GM12878 (cell line): ENCODE measurements at regions not wholly inside any gene's neighbourhood (a gene's known extent, or its start where the extent isn't known, plus 50 kb on each side); places are given as distances from the start of the nearest gene placed in this dataset.

ENCODE experiments used
- ATAC-seq: fragments of 200-7000 bp; cut with Tn5 transposase; 3 replicates; pipeline ENCODE4 v1.9.1; 2020; ENCODE audit warnings: mild to moderate bottlenecking, moderate library complexity
- BruUV-seq: library from RNA; stranded (reverse); fragments of 400-500 nt; replicated peaks from 2 replicates; lab custom pipeline; 2021; lab: Mats Ljungman, UMichigan
- CTCF ChIA-PET: fragments of 300-600 bp; sonication (Branson Sonifier 250); formaldehyde crosslinking; extraction: SDS; loops from one replicate; lab custom pipeline; 2021; ENCODE audit warnings: inconsistent platforms; lab: Yijun Ruan, JAX
- POLR2A ChIA-PET: fragments of 350-600 bp; formaldehyde crosslinking; extraction: SDS; loops from one replicate; lab custom pipeline; 2021; ENCODE audit warnings: inconsistent platforms; lab: Charles Lee
- RAD21 ChIA-PET: fragments of 300-600 bp; sonication (Branson Sonifier 250); formaldehyde crosslinking; loops from one replicate; lab custom pipeline; 2023; ENCODE audit warnings: antibody characterized with exemption; ENCODE audit not compliant: unreplicated experiment; lab: Charles Lee
- SMC1A ChIA-PET: fragments of 300-600 bp; sonication (Branson Sonifier 250); formaldehyde crosslinking; loops from one replicate; lab custom pipeline; 2023; ENCODE audit not compliant: unreplicated experiment, uncharacterized antibody; lab: Charles Lee
- DNase-seq: peaks from one replicate; pipeline ENCODE4 v3.0.0-alpha.2; 2011; ENCODE audit warnings: low read depth, low spot score
- FAIRE-seq: peaks from 3 replicates; lab custom pipeline; 2011; peaks lifted over from hg19 to GRCh38; lab: Jason Lieb, UNC
- H2AFZ ChIP-seq: 2 replicates; pipeline ENCODE4 v1.6.0; 2011; ENCODE audit warnings: low read depth, low read length, control low read depth; ENCODE audit not compliant: control insufficient read depth
- H3K27ac ChIP-seq: 2 replicates; pipeline ENCODE4 v1.5.1; 2011; ENCODE audit warnings: control low read depth; ENCODE audit not compliant: control insufficient read depth, insufficient read depth
- H3K27me3 ChIP-seq, 2 experiments: replicated peaks in 1 of 2; 2 replicates each; pipeline versions ENCODE4 v1.6.0 to v1.6.1; 2011; ENCODE audit warnings: low read length in 1 of 2; ENCODE audit not compliant: control insufficient read depth in 2 of 2, insufficient read depth in 2 of 2
- H3K36me3 ChIP-seq, 2 experiments: 2 replicates each; pipeline ENCODE4 v1.5.1; 2011; ENCODE audit warnings: low read length in 1 of 2; ENCODE audit not compliant: control insufficient read depth in 2 of 2, insufficient read depth in 2 of 2
- H3K4me1 ChIP-seq: 2 replicates; pipeline ENCODE4 v1.6.1; 2011; ENCODE audit warnings: mild to moderate bottlenecking, low read length, moderate library complexity, mixed read lengths; ENCODE audit not compliant: control insufficient read depth, insufficient read depth
- H3K4me2 ChIP-seq: 2 replicates; pipeline ENCODE4 v1.6.0; 2011; ENCODE audit warnings: control low read depth; ENCODE audit not compliant: control insufficient read depth, insufficient read depth
- H3K4me3 ChIP-seq: fragments of 200-600 bp; sonication (generic); 2 replicates; pipeline ENCODE4 v1.5.1; 2016
- H3K79me2 ChIP-seq: 2 replicates; pipeline ENCODE4 v1.6.0; 2011; ENCODE audit warnings: low read length; ENCODE audit not compliant: control insufficient read depth, insufficient read depth
- H3K9ac ChIP-seq: 2 replicates; pipeline ENCODE4 v1.8.0; 2011; ENCODE audit warnings: low read length, control low read depth, mixed read lengths; ENCODE audit not compliant: control insufficient read depth, insufficient read depth
- H3K9me3 ChIP-seq: replicated peaks from 3 replicates; pipeline ENCODE4 v1.5.1; 2011; ENCODE audit warnings: mild to moderate bottlenecking, low read length; ENCODE audit not compliant: control insufficient read depth, insufficient read depth
- H4K20me1 ChIP-seq: 2 replicates; pipeline ENCODE4 v1.6.0; 2011; ENCODE audit not compliant: control insufficient read depth, insufficient read depth
- CBX3 ChIP-seq: fragments of 200-600 bp; sonication (generic); IDR thresholded peaks from 2 replicates; pipeline ENCODE4 v1.6.1; 2016; ENCODE audit warnings: low read depth, borderline replicate concordance
- ESRRA ChIP-seq: IDR thresholded peaks from 2 replicates; pipeline ENCODE4 v1.6.1; 2012; ENCODE audit warnings: mild to moderate bottlenecking, low read length, improper control_type of control experiment
- JUNB ChIP-seq: IDR thresholded peaks from 2 replicates; pipeline ENCODE4 v1.6.1; 2016; ENCODE audit warnings: antibody characterized with exemption, mild to moderate bottlenecking
- NFYA ChIP-seq: IDR thresholded peaks from 2 replicates; pipeline ENCODE4 v1.6.1; 2011; ENCODE audit warnings: low read depth, mild to moderate bottlenecking, low read length, improper control_type of control experiment, borderline replicate concordance
- RB1 ChIP-seq: fragments of 450-650 bp; formaldehyde crosslinking; IDR thresholded peaks from 2 replicates; pipeline ENCODE4 v1.6.1; 2017; ENCODE audit warnings: mild to moderate bottlenecking, borderline replicate concordance
- RUNX3 ChIP-seq: IDR thresholded peaks from 2 replicates; pipeline ENCODE4 v1.6.1; 2012; ENCODE audit warnings: low read length, inconsistent platforms
- WGBS: methylation state at CpG from one replicate; pipeline ENCODE4 v1.1.6; 2016; ENCODE audit warnings: low lambda C conversion rate; ENCODE audit not compliant: insufficient replicate concordance, insufficient coverage; ENCODE audit errors: missing lambda C conversion rate; 5-methylcytosine and 5-hydroxymethylcytosine counted together
- in situ Hi-C: fragments of 300-500 bp; cut with MboI; formaldehyde crosslinking; loops from 9 replicates; pipeline ENCODE4 v1.14.3; 2018; ENCODE audit warnings: mixed read lengths
- intact Hi-C: fragments of 100-400 bp; cut with micrococcal nuclease; formaldehyde crosslinking; loops from one replicate; pipeline ENCODE4 v1.14.2; 2022; ENCODE audit not compliant: unreplicated experiment
- TF ChIP-seq, protein P1 (sequence below): IDR thresholded peaks from 2 replicates; pipeline ENCODE4 v1.6.1; 2011; ENCODE audit warnings: borderline replicate concordance, low read depth, mild to moderate bottlenecking, moderate library complexity, mixed read lengths, low read length; ENCODE audit not compliant: insufficient read depth; ENCODE audit errors: extremely low read length
- TF ChIP-seq, protein P2 (sequence below): fragments of 450-650 bp; IDR thresholded peaks from 2 replicates; pipeline ENCODE4 v1.6.1; 2017; ENCODE audit warnings: mild to moderate bottlenecking, moderate library complexity

DNA sequence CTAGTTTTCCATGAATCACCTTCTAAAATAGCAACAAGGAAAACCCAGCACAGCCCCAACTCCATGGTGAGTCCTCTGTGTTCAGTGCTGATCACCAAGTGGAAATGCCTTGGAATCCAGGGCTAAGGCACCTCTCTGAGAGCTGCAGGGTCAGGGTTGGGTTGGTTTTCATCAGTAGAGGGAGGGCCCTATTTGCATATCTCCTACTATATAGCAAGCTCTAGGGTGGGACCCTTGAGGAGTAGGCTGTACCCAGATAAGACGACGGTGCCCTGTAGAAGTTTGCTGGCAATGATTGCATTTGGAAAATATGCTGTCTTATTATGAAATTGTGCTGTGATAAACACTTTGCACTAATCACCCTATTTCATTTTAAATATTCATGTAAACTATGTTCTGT is 1011.8 kb downstream of the TMEM121 start:
- Histone ChIP-seq H3K4me3 (no peak overlapping the region), H3K4me2 (no peak overlapping the region)

DNA sequence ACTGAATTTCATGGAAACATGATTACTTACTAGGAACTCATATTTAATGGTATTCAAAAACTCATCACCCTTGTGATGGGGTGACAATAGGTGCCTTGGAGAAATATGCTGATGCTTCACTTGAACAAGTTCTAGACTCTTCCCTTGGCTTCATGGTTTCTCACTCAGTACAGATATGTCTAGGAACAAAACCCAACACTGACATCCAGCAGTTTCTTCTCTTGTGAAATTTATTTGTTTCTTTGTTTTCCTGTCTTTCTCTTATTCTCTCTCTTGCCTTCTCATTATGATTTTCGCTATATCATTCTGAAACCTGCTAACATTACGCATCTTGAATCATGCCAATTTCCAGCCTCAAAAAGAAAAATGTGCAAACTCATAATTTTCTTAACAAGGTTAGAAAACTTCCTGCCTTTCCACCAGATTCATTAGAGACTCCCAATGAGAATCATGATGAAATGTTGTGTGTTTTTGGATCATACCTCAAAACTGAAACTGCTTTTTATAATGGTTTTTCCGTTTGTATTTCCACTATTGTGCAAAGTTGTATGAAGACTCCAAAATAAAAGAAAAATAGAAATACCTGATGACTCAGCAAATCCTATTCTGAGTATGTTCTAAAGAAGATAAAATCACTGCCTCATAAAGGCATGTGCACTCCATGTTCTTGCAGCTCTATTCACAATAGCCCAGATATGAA is 1021.5 kb downstream of the TMEM121 start:
- no peaks in the 10 kb centered on the region for H3K9me3 ChIP-seq
- in situ Hi-C loops (loop anchor here (25.0 kb wide), 1 partner anchor 686 kb away; no protein-coding TSS in a partner anchor), intact Hi-C loops (no loop called here)
- no peaks in the 10 kb centered on the region for H4K20me1 ChIP-seq
- ATAC-seq (no peak; the same call in 2 of the 3 replicates), FAIRE-seq (no peak), DNase-seq (no peak)
- no peaks in the 10 kb centered on the region for H3K27me3 ChIP-seq
- no peak overlapping the region for H3K4me3 ChIP-seq
- no peaks in the 10 kb centered on the region for H3K79me2 ChIP-seq
- H3K4me1 ChIP-seq: no peaks in the 10 kb centered on the region
- BruUV-seq: no TSS peak
- 0% methylated on average over 3 of the region's 3 CpGs for whole genome bisulfite sequencing
- ChIA-PET CTCF (interaction anchor here (1.3 kb wide), 1 partner anchor 12 kb away, joined by 4 read pairs; no protein-coding TSS in a partner anchor), RAD21 (interaction anchor here (1.5 kb wide), 1 partner anchor 8 kb away, joined by 4 read pairs; no protein-coding TSS in a partner anchor), POLR2A (no interaction called here), SMC1A (no interaction called here)
- no peak overlapping the region for H3K9ac ChIP-seq
- no peak overlapping the region for H3K27ac ChIP-seq
- H3K4me2 ChIP-seq: no peak overlapping the region
- H3K36me3 ChIP-seq: no peaks in the 10 kb centered on the region
- no peak overlapping the region for H2AFZ ChIP-seq
- TF ChIP-seq, protein P1, sequence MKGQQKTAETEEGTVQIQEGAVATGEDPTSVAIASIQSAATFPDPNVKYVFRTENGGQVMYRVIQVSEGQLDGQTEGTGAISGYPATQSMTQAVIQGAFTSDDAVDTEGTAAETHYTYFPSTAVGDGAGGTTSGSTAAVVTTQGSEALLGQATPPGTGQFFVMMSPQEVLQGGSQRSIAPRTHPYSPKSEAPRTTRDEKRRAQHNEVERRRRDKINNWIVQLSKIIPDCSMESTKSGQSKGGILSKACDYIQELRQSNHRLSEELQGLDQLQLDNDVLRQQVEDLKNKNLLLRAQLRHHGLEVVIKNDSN: no peak
- TF ChIP-seq, protein P2, sequence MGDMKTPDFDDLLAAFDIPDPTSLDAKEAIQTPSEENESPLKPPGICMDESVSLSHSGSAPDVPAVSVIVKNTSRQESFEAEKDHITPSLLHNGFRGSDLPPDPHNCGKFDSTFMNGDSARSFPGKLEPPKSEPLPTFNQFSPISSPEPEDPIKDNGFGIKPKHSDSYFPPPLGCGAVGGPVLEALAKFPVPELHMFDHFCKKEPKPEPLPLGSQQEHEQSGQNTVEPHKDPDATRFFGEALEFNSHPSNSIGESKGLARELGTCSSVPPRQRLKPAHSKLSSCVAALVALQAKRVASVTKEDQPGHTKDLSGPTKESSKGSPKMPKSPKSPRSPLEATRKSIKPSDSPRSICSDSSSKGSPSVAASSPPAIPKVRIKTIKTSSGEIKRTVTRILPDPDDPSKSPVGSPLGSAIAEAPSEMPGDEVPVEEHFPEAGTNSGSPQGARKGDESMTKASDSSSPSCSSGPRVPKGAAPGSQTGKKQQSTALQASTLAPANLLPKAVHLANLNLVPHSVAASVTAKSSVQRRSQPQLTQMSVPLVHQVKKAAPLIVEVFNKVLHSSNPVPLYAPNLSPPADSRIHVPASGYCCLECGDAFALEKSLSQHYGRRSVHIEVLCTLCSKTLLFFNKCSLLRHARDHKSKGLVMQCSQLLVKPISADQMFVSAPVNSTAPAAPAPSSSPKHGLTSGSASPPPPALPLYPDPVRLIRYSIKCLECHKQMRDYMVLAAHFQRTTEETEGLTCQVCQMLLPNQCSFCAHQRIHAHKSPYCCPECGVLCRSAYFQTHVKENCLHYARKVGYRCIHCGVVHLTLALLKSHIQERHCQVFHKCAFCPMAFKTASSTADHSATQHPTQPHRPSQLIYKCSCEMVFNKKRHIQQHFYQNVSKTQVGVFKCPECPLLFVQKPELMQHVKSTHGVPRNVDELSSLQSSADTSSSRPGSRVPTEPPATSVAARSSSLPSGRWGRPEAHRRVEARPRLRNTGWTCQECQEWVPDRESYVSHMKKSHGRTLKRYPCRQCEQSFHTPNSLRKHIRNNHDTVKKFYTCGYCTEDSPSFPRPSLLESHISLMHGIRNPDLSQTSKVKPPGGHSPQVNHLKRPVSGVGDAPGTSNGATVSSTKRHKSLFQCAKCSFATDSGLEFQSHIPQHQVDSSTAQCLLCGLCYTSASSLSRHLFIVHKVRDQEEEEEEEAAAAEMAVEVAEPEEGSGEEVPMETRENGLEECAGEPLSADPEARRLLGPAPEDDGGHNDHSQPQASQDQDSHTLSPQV: no peak
- TF ChIP-seq JUNB (peak; percentile 66), NFYA (no peak), ESRRA (no peak)

More for the DNA sequence above, 1011.8 kb downstream of the TMEM121 start:
- Histone ChIP-seq H3K9ac (no peak overlapping the region), H3K4me1 (peaks cover 7% of the 10 kb centered on the region; the same call in 1 of the 2 replicates), H3K27me3 (no peaks in the 10 kb centered on the region), H4K20me1 (no peaks in the 10 kb centered on the region), H3K9me3 (no peaks in the 10 kb centered on the region), H2AFZ (no peak overlapping the region), H3K79me2 (no peaks in the 10 kb centered on the region), H3K27ac (no peak overlapping the region), H3K36me3 (no peaks in the 10 kb centered on the region)
- ChIA-PET CTCF (interaction anchor here (0.6 to 5.2 kb wide), 18 partner anchors 10 to 422 kb away, joined by 3 to 91 read pairs (median 6); no protein-coding TSS in a partner anchor), SMC1A (interaction anchor here (0.6 to 3.8 kb wide), 7 partner anchors 9 to 422 kb away, joined by 3 to 45 read pairs (median 11); no protein-coding TSS in a partner anchor), POLR2A (no interaction called here), RAD21 (interaction anchor here (0.7 to 2.9 kb wide), 4 partner anchors 9 to 421 kb away, joined by 4 to 29 read pairs (median 22); no protein-coding TSS in a partner anchor)
- in situ Hi-C loops (loop anchor here (25.0 kb wide), 1 partner anchor 676 kb away; no protein-coding TSS in a partner anchor), intact Hi-C loops (no loop called here)
- FAIRE-seq: no peak
- no peak for TF ChIP-seq RB1
- TF ChIP-seq CBX3: no peak
- TF ChIP-seq RUNX3: no peak
- no peak for ATAC-seq
- BruUV-seq: no TSS peak
- WGBS: 77% methylated on average over 2 of the region's 2 CpGs
- DNase-seq: no peak
